Fibroblast of lung (primary cell): ENCODE measurements at regions not wholly inside any gene's neighbourhood (a gene's known extent, or its start where the extent isn't known, plus 50 kb on each side); places are given as distances from the start of the nearest gene placed in this dataset.

Source experiments
- CTCF ChIP-seq, 2 donors: IDR thresholded peaks in 1 of 2; conservative IDR thresholded peaks in 1 of 2; 1 replicate in 1 of 2; 2 replicates in 1 of 2; pipeline ENCODE4 v1.5.1; 2011 to 2012; ENCODE audit warnings: low read length in 2 of 2, control low read depth in 1 of 2, inconsistent platforms in 1 of 2, low read depth in 1 of 2, mild to moderate bottlenecking in 1 of 2
- EZH2 ChIP-seq: IDR thresholded peaks from 2 replicates; pipeline ENCODE4 v1.5.1; 2012; ENCODE audit warnings: low read length, control low read depth, mild to moderate bottlenecking; ENCODE audit errors: missing control alignments

GRCh38 chr2:176692533-176692932 lies 423.3 kb downstream of the MTX2 start:
- TF ChIP-seq CTCF (conservative IDR thresholded peaks at IDR 0.05 in 1 of 2, IDR thresholded peaks at IDR 0.05 in 1 of 2; ENCODE audit: low read depth in 1 of 2, low read length in 2 of 2) (no peak), EZH2 (no peak)
